Panc1 (cell line): ENCODE measurements at regions not wholly inside any gene's neighbourhood (a gene's known extent, or its start where the extent isn't known, plus 50 kb on each side); places are given as distances from the start of the nearest gene placed in this dataset.

Source experiments
- POLR2AphosphoS5 ChIP-seq: IDR thresholded peaks from 2 replicates; pipeline ENCODE4 v1.6.1; 2012; ENCODE audit warnings: mild to moderate bottlenecking, low read depth, low read length, moderate library complexity
- TF ChIP-seq, protein P1 (sequence below), 2 experiments: IDR thresholded peaks; 2 replicates each; pipeline ENCODE4 v1.6.1; 2011 to 2012; ENCODE audit warnings: low read depth in 2 of 2, control low read depth in 1 of 2, low read length in 1 of 2, mild to moderate bottlenecking in 1 of 2, moderate library complexity in 1 of 2; ENCODE audit not compliant: insufficient read depth in 1 of 2
- TF ChIP-seq, protein P2 (sequence below): fragments of 450-650 bp; IDR thresholded peaks from 2 replicates; pipeline ENCODE4 v1.5.1; 2017; ENCODE audit warnings: mild to moderate bottlenecking

DNA sequence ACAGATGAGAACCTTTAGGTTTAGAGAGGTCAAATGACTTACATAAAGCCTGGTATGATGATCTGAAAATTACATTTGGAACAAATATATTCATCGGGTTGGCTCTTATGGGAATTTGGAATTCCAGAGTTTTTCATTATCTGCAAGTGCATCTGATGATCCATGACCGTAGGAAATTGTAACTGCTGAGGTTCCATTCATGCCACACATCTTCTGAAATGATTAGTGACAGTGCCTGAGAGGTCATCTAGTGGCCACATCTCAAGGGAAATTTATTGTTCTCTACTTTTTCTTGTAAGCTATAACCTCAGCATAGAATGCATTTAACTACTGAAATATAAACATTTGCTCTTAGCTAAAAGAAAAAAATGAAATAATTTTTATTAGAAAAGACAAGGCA lies 105.8 kb upstream of the NWD2 start:
- TF ChIP-seq, protein P1, sequence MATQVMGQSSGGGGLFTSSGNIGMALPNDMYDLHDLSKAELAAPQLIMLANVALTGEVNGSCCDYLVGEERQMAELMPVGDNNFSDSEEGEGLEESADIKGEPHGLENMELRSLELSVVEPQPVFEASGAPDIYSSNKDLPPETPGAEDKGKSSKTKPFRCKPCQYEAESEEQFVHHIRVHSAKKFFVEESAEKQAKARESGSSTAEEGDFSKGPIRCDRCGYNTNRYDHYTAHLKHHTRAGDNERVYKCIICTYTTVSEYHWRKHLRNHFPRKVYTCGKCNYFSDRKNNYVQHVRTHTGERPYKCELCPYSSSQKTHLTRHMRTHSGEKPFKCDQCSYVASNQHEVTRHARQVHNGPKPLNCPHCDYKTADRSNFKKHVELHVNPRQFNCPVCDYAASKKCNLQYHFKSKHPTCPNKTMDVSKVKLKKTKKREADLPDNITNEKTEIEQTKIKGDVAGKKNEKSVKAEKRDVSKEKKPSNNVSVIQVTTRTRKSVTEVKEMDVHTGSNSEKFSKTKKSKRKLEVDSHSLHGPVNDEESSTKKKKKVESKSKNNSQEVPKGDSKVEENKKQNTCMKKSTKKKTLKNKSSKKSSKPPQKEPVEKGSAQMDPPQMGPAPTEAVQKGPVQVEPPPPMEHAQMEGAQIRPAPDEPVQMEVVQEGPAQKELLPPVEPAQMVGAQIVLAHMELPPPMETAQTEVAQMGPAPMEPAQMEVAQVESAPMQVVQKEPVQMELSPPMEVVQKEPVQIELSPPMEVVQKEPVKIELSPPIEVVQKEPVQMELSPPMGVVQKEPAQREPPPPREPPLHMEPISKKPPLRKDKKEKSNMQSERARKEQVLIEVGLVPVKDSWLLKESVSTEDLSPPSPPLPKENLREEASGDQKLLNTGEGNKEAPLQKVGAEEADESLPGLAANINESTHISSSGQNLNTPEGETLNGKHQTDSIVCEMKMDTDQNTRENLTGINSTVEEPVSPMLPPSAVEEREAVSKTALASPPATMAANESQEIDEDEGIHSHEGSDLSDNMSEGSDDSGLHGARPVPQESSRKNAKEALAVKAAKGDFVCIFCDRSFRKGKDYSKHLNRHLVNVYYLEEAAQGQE (IDR thresholded peaks at IDR 0.05; ENCODE audit: insufficient read depth in 1 of 2, low read depth in 2 of 2, low read length in 1 of 2), result no peak
- TF ChIP-seq, protein P2, sequence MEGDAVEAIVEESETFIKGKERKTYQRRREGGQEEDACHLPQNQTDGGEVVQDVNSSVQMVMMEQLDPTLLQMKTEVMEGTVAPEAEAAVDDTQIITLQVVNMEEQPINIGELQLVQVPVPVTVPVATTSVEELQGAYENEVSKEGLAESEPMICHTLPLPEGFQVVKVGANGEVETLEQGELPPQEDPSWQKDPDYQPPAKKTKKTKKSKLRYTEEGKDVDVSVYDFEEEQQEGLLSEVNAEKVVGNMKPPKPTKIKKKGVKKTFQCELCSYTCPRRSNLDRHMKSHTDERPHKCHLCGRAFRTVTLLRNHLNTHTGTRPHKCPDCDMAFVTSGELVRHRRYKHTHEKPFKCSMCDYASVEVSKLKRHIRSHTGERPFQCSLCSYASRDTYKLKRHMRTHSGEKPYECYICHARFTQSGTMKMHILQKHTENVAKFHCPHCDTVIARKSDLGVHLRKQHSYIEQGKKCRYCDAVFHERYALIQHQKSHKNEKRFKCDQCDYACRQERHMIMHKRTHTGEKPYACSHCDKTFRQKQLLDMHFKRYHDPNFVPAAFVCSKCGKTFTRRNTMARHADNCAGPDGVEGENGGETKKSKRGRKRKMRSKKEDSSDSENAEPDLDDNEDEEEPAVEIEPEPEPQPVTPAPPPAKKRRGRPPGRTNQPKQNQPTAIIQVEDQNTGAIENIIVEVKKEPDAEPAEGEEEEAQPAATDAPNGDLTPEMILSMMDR, result no peak
- TF ChIP-seq POLR2AphosphoS5, result no peak
